Testis (tissue), 2 donors: ENCODE measurements at regions not wholly inside any gene's neighbourhood (a gene's known extent, or its start where the extent isn't known, plus 50 kb on each side); places are given as distances from the start of the nearest gene placed in this dataset.

ENCODE experiments used
- CTCF ChIP-seq, 3 experiments: fragments of 450-650 bp in 2 of 3; fragments of 200-600 bp in 1 of 3; sonication (generic) in 1 of 3; IDR thresholded peaks; one replicate each; pipeline ENCODE4 v1.5.1; 2016 to 2019; ENCODE audit warnings: antibody characterized with exemption in 3 of 3, mild to moderate bottlenecking in 2 of 3, moderate library complexity in 1 of 3
- POLR2A ChIP-seq: fragments of 450-650 bp; IDR thresholded peaks from one replicate; pipeline ENCODE4 v1.6.1; 2017; ENCODE audit warnings: antibody characterized with exemption, mild to moderate bottlenecking, moderate library complexity

- TF ChIP-seq CTCF (IDR thresholded peaks at IDR 0.05) (no peak), POLR2A (no peak)
Measured at GRCh38 chr4:17085416-17085815, 187.0 kb upstream of the LDB2 start.
